CD14-positive monocyte (primary cell): ENCODE measurements at regions not wholly inside any gene's neighbourhood (a gene's known extent, or its start where the extent isn't known, plus 50 kb on each side); places are given as distances from the start of the nearest gene placed in this dataset.

Experiments
- DNase-seq, 3 donors: peaks; one replicate each; pipeline ENCODE4 v3.0.0-alpha.2; 2011 to 2022
- H2AFZ ChIP-seq: 2 replicates; pipeline ENCODE4 v1.6.0; 2012; ENCODE audit warnings: mild to moderate bottlenecking, low read depth, low read length, inconsistent platforms; ENCODE audit not compliant: insufficient read depth, poor library complexity, severe bottlenecking
- H3K27ac ChIP-seq, 2 donors: 1 replicate in 1 of 2; 2 replicates in 1 of 2; pipeline ENCODE4 v1.5.1; 2012 to 2013; ENCODE audit warnings: low read length in 2 of 2, control low read depth in 1 of 2, inconsistent platforms in 1 of 2, low read depth in 1 of 2, mild to moderate bottlenecking in 1 of 2
- H3K27me3 ChIP-seq, 2 donors: one replicate each; pipeline versions ENCODE4 v1.6.0 to v1.6.1; 2011 to 2013; ENCODE audit warnings: low read length in 2 of 2; ENCODE audit not compliant: control insufficient read depth in 2 of 2, insufficient read depth in 2 of 2
- H3K36me3 ChIP-seq, 2 donors: replicated peaks in 1 of 2; 1 replicate in 1 of 2; 2 replicates in 1 of 2; pipeline versions ENCODE4 v1.5.1 to v1.6.1; 2012 to 2013; ENCODE audit warnings: low read length in 2 of 2, control low read depth in 1 of 2, inconsistent platforms in 1 of 2, mild to moderate bottlenecking in 1 of 2; ENCODE audit not compliant: insufficient read depth in 2 of 2, control insufficient read depth in 1 of 2
- H3K4me1 ChIP-seq, 2 donors: 1 replicate in 1 of 2; 2 replicates in 1 of 2; pipeline versions ENCODE4 v1.5.1 to v1.6.1; 2012 to 2013; ENCODE audit warnings: low read length in 2 of 2, control low read depth in 1 of 2, inconsistent platforms in 1 of 2, mild to moderate bottlenecking in 1 of 2, moderate library complexity in 1 of 2; ENCODE audit not compliant: insufficient read depth in 2 of 2, control insufficient read depth in 1 of 2
- H3K4me2 ChIP-seq: replicated peaks from 2 replicates; pipeline ENCODE3; 2012; ENCODE audit warnings: low read length, moderate library complexity, mild to moderate bottlenecking; ENCODE audit not compliant: poor library complexity, severe bottlenecking; ENCODE audit errors: extremely low read depth
- H3K4me3 ChIP-seq, 3 experiments: fragments of 200-600 bp in 1 of 3; sonication (generic) in 1 of 3; replicated peaks in 1 of 3; 1 replicate in 2 of 3; 2 replicates in 1 of 3; pipeline ENCODE4 v1.5.1; 2011 to 2013; ENCODE audit warnings: low read length in 3 of 3, mild to moderate bottlenecking in 3 of 3, control low read depth in 2 of 3, low read depth in 2 of 3, inconsistent platforms in 1 of 3, moderate library complexity in 1 of 3
- H3K79me2 ChIP-seq: 2 replicates; pipeline ENCODE4 v1.6.0; 2012; ENCODE audit warnings: mild to moderate bottlenecking, control low read depth, inconsistent platforms, low read length, moderate library complexity; ENCODE audit not compliant: insufficient read depth
- H3K9ac ChIP-seq: 2 replicates; pipeline ENCODE4 v1.6.0; 2017; ENCODE audit warnings: low read length, mild to moderate bottlenecking; ENCODE audit not compliant: insufficient read depth, poor library complexity, severe bottlenecking
- H3K9me3 ChIP-seq, 2 donors: replicated peaks in 1 of 2; 1 replicate in 1 of 2; 2 replicates in 1 of 2; pipeline versions ENCODE4 v1.5.1 to v1.6.1; 2012 to 2013; ENCODE audit warnings: low read length in 2 of 2, control low read depth in 1 of 2; ENCODE audit not compliant: control insufficient read depth in 1 of 2, insufficient read depth in 1 of 2
- H4K20me1 ChIP-seq: 2 replicates; pipeline ENCODE4 v1.6.0; 2012; ENCODE audit warnings: mild to moderate bottlenecking, low read length, control low read depth, moderate library complexity; ENCODE audit not compliant: insufficient read depth
- H3K27ac Mint-ChIP-seq, 7 donors: one replicate each; pipeline ENCODE4 v1.8.0; 2020; ENCODE audit warnings: mild to moderate bottlenecking in 7 of 7, mixed read lengths in 7 of 7, moderate library complexity in 6 of 7, inconsistent platforms in 2 of 7
- H3K27me3 Mint-ChIP-seq, 3 donors: one replicate each; pipeline ENCODE4 v1.8.0; 2021 to 2022; ENCODE audit warnings: low read depth in 3 of 3, mild to moderate bottlenecking in 3 of 3, mixed read lengths in 3 of 3, moderate library complexity in 3 of 3, inconsistent platforms in 1 of 3
- H3K36me3 Mint-ChIP-seq, 2 donors: one replicate each; pipeline ENCODE4 v1.8.0; 2020; ENCODE audit warnings: mixed read lengths in 2 of 2, inconsistent platforms in 1 of 2, mild to moderate bottlenecking in 1 of 2
- H3K4me1 Mint-ChIP-seq: one replicate; pipeline ENCODE4 v1.8.0; 2020; ENCODE audit warnings: mild to moderate bottlenecking, mixed read lengths
- H3K4me3 Mint-ChIP-seq, 2 donors: one replicate each; pipeline ENCODE4 v1.8.0; 2020; ENCODE audit warnings: mild to moderate bottlenecking in 2 of 2, mixed read lengths in 2 of 2, moderate library complexity in 1 of 2
- H3K9me3 Mint-ChIP-seq, 7 donors: one replicate each; pipeline ENCODE4 v1.8.0; 2020 to 2022; ENCODE audit warnings: mixed read lengths in 7 of 7, mild to moderate bottlenecking in 6 of 7, moderate library complexity in 6 of 7, inconsistent platforms in 2 of 7
- CTCF ChIP-seq: fragments of 200-600 bp; IDR thresholded peaks from one replicate; pipeline ENCODE4 v1.8.0; 2022; ENCODE audit warnings: antibody characterized with exemption, mild to moderate bottlenecking
- WGBS: methylation state at CpG from one replicate; pipeline ENCODE4 v1.1.5; 2013; ENCODE audit warnings: missing lambda C conversion rate; ENCODE audit not compliant: insufficient coverage; 5-methylcytosine and 5-hydroxymethylcytosine counted together
- intact Hi-C, 2 donors: fragments of 100-400 bp; cut with micrococcal nuclease; formaldehyde crosslinking; loops; one replicate each; pipeline versions ENCODE4 v1.15.0 to v1.15.1; 2023

- no peak overlapping the region for H3K4me3 ChIP-seq
- H3K4me2 ChIP-seq = no peak overlapping the region
- H3K4me1 Mint-ChIP-seq = no peaks in the 10 kb centered on the region
- TF ChIP-seq CTCF = no peak
- no peaks in the 10 kb centered on the region for H3K36me3 Mint-ChIP-seq
- H3K79me2 ChIP-seq = no peaks in the 10 kb centered on the region
- no peak overlapping the region for H2AFZ ChIP-seq
- no peak overlapping the region for H3K9ac ChIP-seq
- no peaks in the 10 kb centered on the region for H3K36me3 ChIP-seq
- no peak overlapping the region for H3K4me3 Mint-ChIP-seq
- no peak overlapping the region for H3K27ac Mint-ChIP-seq
- H3K4me1 ChIP-seq = no peaks in the 10 kb centered on the region
- no peaks in the 10 kb centered on the region for H4K20me1 ChIP-seq
- H3K27me3 Mint-ChIP-seq = peaks cover 2 to 7% (median 2%) of the 10 kb centered on the region in 3 donors
- H3K27me3 ChIP-seq = no peaks in the 10 kb centered on the region
- 93% methylated on average over 2 of the region's 3 CpGs for WGBS
- peaks cover 0 to 1% (median 0%) of the 10 kb centered on the region in 7 donors for H3K9me3 Mint-ChIP-seq
- DNase-seq = no peak
- intact Hi-C loops = no loop called here
- no peaks in the 10 kb centered on the region for H3K9me3 ChIP-seq
- no peak overlapping the region for H3K27ac ChIP-seq
Measured at GRCh38 chr5:135708481-135709207, 125.8 kb upstream of the SLC25A48 start.

GRCh38 chr5:135707302-135707701 lies 127.2 kb upstream of the SLC25A48 start:
- Histone ChIP-seq H3K79me2 (no peaks in the 10 kb centered on the region), H3K36me3 (no peaks in the 10 kb centered on the region), H3K4me2 (no peak overlapping the region), H2AFZ (no peak overlapping the region), H3K4me3 (no peak overlapping the region), H3K9ac (no peak overlapping the region), H3K27me3 (no peaks in the 10 kb centered on the region), H4K20me1 (no peaks in the 10 kb centered on the region), H3K27ac (no peak overlapping the region), H3K9me3 (no peaks in the 10 kb centered on the region), H3K4me1 (no peaks in the 10 kb centered on the region)
- no peak overlapping the region for H3K27ac Mint-ChIP-seq
- H3K4me1 Mint-ChIP-seq = no peaks in the 10 kb centered on the region
- no peaks in the 10 kb centered on the region for H3K36me3 Mint-ChIP-seq
- 98% methylated on average over 5 of the region's 5 CpGs for WGBS
- H3K4me3 Mint-ChIP-seq = no peak overlapping the region
- no peak for TF ChIP-seq CTCF
- H3K9me3 Mint-ChIP-seq = no peaks in the 10 kb centered on the region
- intact Hi-C loops = no loop called here
- no peak for DNase-seq
- H3K27me3 Mint-ChIP-seq = peaks cover 2 to 7% (median 2%) of the 10 kb centered on the region in 3 donors
